ENCODE measurements at regions not wholly inside any gene's neighbourhood (a gene's known extent, or its start where the extent isn't known, plus 50 kb on each side); places are given as distances from the start of the nearest gene placed in this dataset.

DNA sequence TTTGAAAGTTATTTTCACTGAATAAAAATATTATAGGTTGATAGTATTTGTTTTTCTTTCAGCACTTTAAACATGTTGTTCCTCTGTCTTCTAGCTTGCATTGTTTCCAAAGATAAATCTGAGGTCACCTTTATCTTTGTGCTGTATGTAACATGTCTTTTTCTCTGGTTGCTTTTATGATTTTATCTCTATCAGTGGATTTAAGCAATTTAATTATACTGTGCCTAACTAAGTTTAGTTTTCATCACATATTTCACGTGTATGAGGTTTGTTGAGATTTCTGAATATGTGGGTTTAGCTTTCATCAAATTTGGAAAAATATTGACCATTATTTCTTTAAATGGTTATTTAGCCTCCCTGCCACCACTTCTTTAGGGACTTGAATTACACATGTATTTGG lies 214.5 kb downstream of the SNX18 start:
- TF ChIP-seq CTCF (IDR thresholded peaks at IDR 0.05) (no peak), POLR2AphosphoS5 (IDR thresholded peaks at IDR 0.05) (no peak)
